IMR-90 (cell line): ENCODE measurements at regions not wholly inside any gene's neighbourhood (a gene's known extent, or its start where the extent isn't known, plus 50 kb on each side); places are given as distances from the start of the nearest gene placed in this dataset.

Experiments used
- ATAC-seq: fragments of 200-7000 bp; cut with Tn5 transposase; 2 replicates; pipeline ENCODE4 v1.9.1; 2020; ENCODE audit warnings: low read depth, mild to moderate bottlenecking, moderate library complexity
- BruUV-seq: library from RNA; stranded (reverse); fragments of 400-500 nt; replicated peaks from 2 replicates; lab custom pipeline; 2021; lab: Mats Ljungman, UMichigan
- CTCF ChIA-PET: fragments of 300-600 bp; formaldehyde crosslinking; extraction: SDS; loops from one replicate; lab custom pipeline; 2021; ENCODE audit warnings: antibody characterized with exemption; lab: Yijun Ruan, JAX
- POLR2A ChIA-PET: fragments of 300-600 bp; sonication (Branson Sonifier 250); formaldehyde crosslinking; loops from one replicate; lab custom pipeline; 2022; ENCODE audit warnings: antibody characterized with exemption; ENCODE audit not compliant: unreplicated experiment; lab: Charles Lee
- DNase-seq: peaks from one replicate; pipeline ENCODE4 v3.0.0; 2013
- H2AFZ ChIP-seq: replicated peaks from 2 replicates; pipeline ENCODE3; 2013; ENCODE audit warnings: low read length, mild to moderate bottlenecking; ENCODE audit not compliant: poor library complexity
- H2AK5ac ChIP-seq: 2 replicates; pipeline ENCODE4 v1.6.1; 2013; ENCODE audit warnings: low read depth, low read length, inconsistent platforms
- H2AK9ac ChIP-seq: replicated peaks from 2 replicates; pipeline ENCODE3; 2013; ENCODE audit warnings: mild to moderate bottlenecking, low read depth, low read length, moderate library complexity; ENCODE audit not compliant: poor library complexity
- H2BK120ac ChIP-seq: 2 replicates; pipeline ENCODE4 v1.6.1; 2013; ENCODE audit warnings: low read depth, low read length, inconsistent platforms
- H2BK15ac ChIP-seq: 3 replicates; pipeline ENCODE4 v1.6.1; 2013; ENCODE audit warnings: low read depth, low read length, inconsistent platforms
- H2BK20ac ChIP-seq: 2 replicates; pipeline ENCODE4 v1.6.1; 2013; ENCODE audit warnings: low read depth, mild to moderate bottlenecking, inconsistent platforms, low read length, moderate library complexity
- H2BK5ac ChIP-seq: 2 replicates; pipeline ENCODE4 v1.6.1; 2013; ENCODE audit warnings: mild to moderate bottlenecking, low read depth, low read length, inconsistent platforms; ENCODE audit not compliant: poor library complexity, severe bottlenecking
- H3K14ac ChIP-seq: replicated peaks from 2 replicates; pipeline ENCODE4 v1.6.1; 2013; ENCODE audit warnings: low read depth, low read length, inconsistent platforms
- H3K18ac ChIP-seq: 2 replicates; pipeline ENCODE4 v1.6.1; 2013; ENCODE audit warnings: low read depth, low read length, control low read depth
- H3K23ac ChIP-seq: 2 replicates; pipeline ENCODE4 v1.6.1; 2013; ENCODE audit warnings: low read depth, low read length, inconsistent platforms
- H3K27ac ChIP-seq: 2 replicates; pipeline ENCODE4 v1.5.1; 2013; ENCODE audit warnings: mild to moderate bottlenecking, control low read depth, low read length; ENCODE audit not compliant: insufficient read depth
- H3K27me3 ChIP-seq: 2 replicates; pipeline ENCODE4 v1.6.1; 2013; ENCODE audit warnings: low read length; ENCODE audit not compliant: control insufficient read depth, insufficient read depth
- H3K36me3 ChIP-seq: 2 replicates; pipeline ENCODE4 v1.6.1; 2013; ENCODE audit warnings: low read length, mixed read lengths; ENCODE audit not compliant: control insufficient read depth, insufficient read depth
- H3K4ac ChIP-seq: 2 replicates; pipeline ENCODE4 v1.6.1; 2013; ENCODE audit warnings: low read depth, low read length, inconsistent platforms
- H3K4me1 ChIP-seq: 2 replicates; pipeline ENCODE4 v1.6.1; 2013; ENCODE audit warnings: low read length, mixed read lengths; ENCODE audit not compliant: control insufficient read depth, insufficient read depth
- H3K4me2 ChIP-seq: 2 replicates; pipeline ENCODE4 v1.6.1; 2013; ENCODE audit warnings: low read depth, mild to moderate bottlenecking, control low read depth, low read length, moderate library complexity
- H3K4me3 ChIP-seq: 2 replicates; pipeline ENCODE4 v1.5.1; 2013; ENCODE audit warnings: low read depth, mild to moderate bottlenecking, control low read depth, low read length, moderate library complexity; ENCODE audit not compliant: insufficient read depth
- H3K56ac ChIP-seq: 2 replicates; pipeline ENCODE4 v1.6.1; 2013; ENCODE audit warnings: low read length, inconsistent platforms; ENCODE audit not compliant: insufficient read depth; ENCODE audit errors: extremely low read depth
- H3K79me1 ChIP-seq, 2 experiments: 2 replicates each; pipeline ENCODE4 v1.6.1; 2013; ENCODE audit warnings: low read length in 2 of 2, inconsistent platforms in 1 of 2, low read depth in 1 of 2
- H3K9ac ChIP-seq: 2 replicates; pipeline ENCODE4 v1.6.1; 2013; ENCODE audit warnings: low read depth, low read length, control low read depth
- H3K9me1 ChIP-seq: 2 replicates; pipeline ENCODE4 v1.6.1; 2013; ENCODE audit warnings: low read length, inconsistent platforms; ENCODE audit not compliant: insufficient read depth
- H3K9me3 ChIP-seq: 2 replicates; pipeline ENCODE4 v1.6.1; 2013; ENCODE audit warnings: low read length; ENCODE audit not compliant: control insufficient read depth, insufficient read depth
- H4K20me1 ChIP-seq: 2 replicates; pipeline ENCODE4 v1.6.1; 2013; ENCODE audit warnings: low read length, inconsistent platforms; ENCODE audit not compliant: insufficient read depth
- H4K5ac ChIP-seq: 2 replicates; pipeline ENCODE4 v1.6.1; 2013; ENCODE audit warnings: mild to moderate bottlenecking, low read depth, low read length, control low read depth
- H4K8ac ChIP-seq, 2 experiments: 2 replicates each; pipeline ENCODE4 v1.6.1; 2013; ENCODE audit warnings: low read depth in 2 of 2, low read length in 2 of 2, control low read depth in 1 of 2, inconsistent platforms in 1 of 2
- H4K91ac ChIP-seq: 2 replicates; pipeline ENCODE4 v1.6.1; 2013; ENCODE audit warnings: low read depth, low read length, inconsistent platforms; ENCODE audit not compliant: insufficient read depth
- CEBPB ChIP-seq: IDR thresholded peaks from 2 replicates; pipeline ENCODE4 v1.6.1; 2012; ENCODE audit warnings: low read depth, low read length, improper control_type of control experiment
- ELK1 ChIP-seq: fragments of 150-350 bp; IDR thresholded peaks from 2 replicates; pipeline ENCODE4 v1.6.1; 2016; ENCODE audit warnings: low read depth, mild to moderate bottlenecking, low read length, moderate library complexity, borderline replicate concordance
- FOS ChIP-seq: fragments of 150-350 bp; IDR thresholded peaks from 2 replicates; pipeline ENCODE4 v1.6.1; 2016; ENCODE audit warnings: low read depth, low read length
- MAFK ChIP-seq: IDR thresholded peaks from 2 replicates; pipeline ENCODE4 v1.6.1; 2012; ENCODE audit warnings: low read depth, low read length, improper control_type of control experiment
- MAZ ChIP-seq: IDR thresholded peaks from 2 replicates; pipeline ENCODE4 v1.6.1; 2012; ENCODE audit warnings: low read depth, mild to moderate bottlenecking, low read length, improper control_type of control experiment, moderate library complexity, borderline replicate concordance
- NFE2L2 ChIP-seq: fragments of 150-350 bp; IDR thresholded peaks from 2 replicates; pipeline ENCODE4 v1.6.1; 2016; ENCODE audit warnings: low read depth, mild to moderate bottlenecking, low read length
- POLR2A ChIP-seq: IDR thresholded peaks from 2 replicates; pipeline ENCODE4 v1.6.1; 2012; ENCODE audit warnings: mild to moderate bottlenecking, low read depth, low read length
- RCOR1 ChIP-seq: IDR thresholded peaks from 2 replicates; pipeline ENCODE4 v1.6.1; 2012; ENCODE audit warnings: mild to moderate bottlenecking, low read length, improper control_type of control experiment; ENCODE audit not compliant: insufficient replicate concordance
- RFX5 ChIP-seq: IDR thresholded peaks from 2 replicates; pipeline ENCODE4 v1.8.0; 2012; ENCODE audit warnings: low read depth, mild to moderate bottlenecking, low read length, moderate library complexity
- SMC3 ChIP-seq: fragments of 150-350 bp; IDR thresholded peaks from 2 replicates; pipeline ENCODE4 v1.6.1; 2016; ENCODE audit warnings: low read depth, mild to moderate bottlenecking, antibody characterized with exemption, low read length, moderate library complexity
- USF2 ChIP-seq: fragments of 150-350 bp; IDR thresholded peaks from 2 replicates; pipeline ENCODE4 v1.6.1; 2017; ENCODE audit warnings: mild to moderate bottlenecking, antibody characterized with exemption, low read length, low read depth
- WGBS, 2 experiments: methylation state at CpG; one replicate each; pipeline versions ENCODE4 v1.1.5 to v1.1.7; 2013; ENCODE audit warnings: missing lambda C conversion rate in 2 of 2; ENCODE audit not compliant: insufficient read length in 1 of 2; ENCODE audit errors: extremely low coverage in 2 of 2; 5-methylcytosine and 5-hydroxymethylcytosine counted together
- dilution Hi-C: fragments of 300-500 bp; cut with HindIII; formaldehyde crosslinking; loops from one replicate; pipeline ENCODE4 v1.14.3; 2018; ENCODE audit warnings: low sequenced_read_pairs; ENCODE audit not compliant: unreplicated experiment
- in situ Hi-C: fragments of 300-500 bp; cut with MboI; formaldehyde crosslinking; loops from 3 replicates; pipeline ENCODE4 v1.14.3; 2019; ENCODE audit warnings: low sequenced_read_pairs, inconsistent platforms, mixed read lengths
- intact Hi-C: fragments of 100-400 bp; cut with micrococcal nuclease; formaldehyde crosslinking; loops from 2 replicates; pipeline ENCODE4 v1.10.0; 2022

- H3K4me3 ChIP-seq: no peak overlapping the region
- no peak overlapping the region for H4K8ac ChIP-seq
- no peak overlapping the region for H4K5ac ChIP-seq
- no peaks in the 10 kb centered on the region for H3K36me3 ChIP-seq
- no CpG with 5 or more reads among the region's 1 CpG for WGBS, 2 experiments
- no peaks in the 10 kb centered on the region for H3K4me1 ChIP-seq
- no peak overlapping the region for H2AK9ac ChIP-seq
- H3K27me3 ChIP-seq: no peaks in the 10 kb centered on the region
- H3K23ac ChIP-seq: no peak overlapping the region
- CTCF ChIA-PET: no interaction called here
- H2BK15ac ChIP-seq: no peak overlapping the region
- H3K9ac ChIP-seq: no peak overlapping the region
- POLR2A ChIA-PET: no interaction called here
- H2BK20ac ChIP-seq: no peak overlapping the region
- H2BK120ac ChIP-seq: no peak overlapping the region
- H3K9me1 ChIP-seq: no peaks in the 10 kb centered on the region
- intact Hi-C loops (no loop called here), dilution Hi-C loops (no loop called here), in situ Hi-C loops (no loop called here)
- H3K4me2 ChIP-seq: no peak overlapping the region
- H3K56ac ChIP-seq: no peak overlapping the region
- no peak overlapping the region for H2AK5ac ChIP-seq
- no peak for DNase-seq
- no peak overlapping the region for H3K14ac ChIP-seq
- ATAC-seq: no peak
- H3K9me3 ChIP-seq: peaks cover 3% of the 10 kb centered on the region; the same call in 1 of the 2 replicates
- H3K79me1 ChIP-seq: no peaks in the 10 kb centered on the region
- H4K91ac ChIP-seq: no peak overlapping the region
- H2AFZ ChIP-seq: no peak overlapping the region
- no peak overlapping the region for H2BK5ac ChIP-seq
- TF ChIP-seq RFX5: no peak
- TF ChIP-seq MAZ: no peak
- TF ChIP-seq RCOR1: no peak
- TF ChIP-seq NFE2L2: no peak
- no peak for TF ChIP-seq SMC3
- no peak for TF ChIP-seq MAFK
- TF ChIP-seq ELK1: no peak
- TF ChIP-seq CEBPB: no peak
- no peak for TF ChIP-seq POLR2A
- TF ChIP-seq FOS: no peak
- TF ChIP-seq USF2: no peak
- H3K18ac ChIP-seq: no peak overlapping the region
- H4K20me1 ChIP-seq: no peaks in the 10 kb centered on the region
- no peak overlapping the region for H3K27ac ChIP-seq
- H3K4ac ChIP-seq: no peak overlapping the region
- BruUV-seq: no TSS peak
These were observed 233.6 kb downstream of the FMR1NB start for GRCh38 chrX:148214786-148215185.
